GM18909 (cell line): ENCODE measurements at regions not wholly inside any gene's neighbourhood (a gene's known extent, or its start where the extent isn't known, plus 50 kb on each side); places are given as distances from the start of the nearest gene placed in this dataset.
"Not testable (repeated sequence)": the region's sequence is repeated elsewhere in the genome, so short reads cannot be mapped to it uniquely, and the experiment has no call there.

Source experiments
- ATAC-seq: cut with Tn5 transposase; IDR thresholded peaks from one replicate; pipeline ENCODE4 v1.9.1; 2021; ENCODE audit warnings: mild to moderate bottlenecking; ENCODE audit not compliant: unreplicated experiment, poor library complexity

GRCh38 chr9:17888066-17888465 lies 309.2 kb downstream of the SH3GL2 start:
- no peak for ATAC-seq

DNA sequence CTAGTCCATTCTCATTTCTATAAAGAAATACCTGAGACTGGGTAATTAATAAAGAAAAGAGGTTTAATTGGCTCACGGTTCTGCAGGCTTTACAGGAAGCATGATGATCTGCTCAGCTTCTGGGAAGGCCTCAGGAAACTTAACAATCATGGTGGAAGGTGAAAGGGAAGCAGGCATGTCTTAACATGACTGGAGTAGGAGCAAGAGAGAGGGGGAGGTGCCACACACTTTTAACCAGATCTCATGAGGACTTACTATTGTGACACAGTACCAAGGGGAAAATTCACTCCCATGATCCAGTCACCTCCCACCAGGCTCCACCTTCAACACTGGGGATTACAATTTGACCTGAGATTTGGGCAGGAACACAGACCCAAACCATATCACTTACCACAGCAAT lies 310.1 kb downstream of the SH3GL2 start:
- not testable (repeated sequence) for ATAC-seq

DNA sequence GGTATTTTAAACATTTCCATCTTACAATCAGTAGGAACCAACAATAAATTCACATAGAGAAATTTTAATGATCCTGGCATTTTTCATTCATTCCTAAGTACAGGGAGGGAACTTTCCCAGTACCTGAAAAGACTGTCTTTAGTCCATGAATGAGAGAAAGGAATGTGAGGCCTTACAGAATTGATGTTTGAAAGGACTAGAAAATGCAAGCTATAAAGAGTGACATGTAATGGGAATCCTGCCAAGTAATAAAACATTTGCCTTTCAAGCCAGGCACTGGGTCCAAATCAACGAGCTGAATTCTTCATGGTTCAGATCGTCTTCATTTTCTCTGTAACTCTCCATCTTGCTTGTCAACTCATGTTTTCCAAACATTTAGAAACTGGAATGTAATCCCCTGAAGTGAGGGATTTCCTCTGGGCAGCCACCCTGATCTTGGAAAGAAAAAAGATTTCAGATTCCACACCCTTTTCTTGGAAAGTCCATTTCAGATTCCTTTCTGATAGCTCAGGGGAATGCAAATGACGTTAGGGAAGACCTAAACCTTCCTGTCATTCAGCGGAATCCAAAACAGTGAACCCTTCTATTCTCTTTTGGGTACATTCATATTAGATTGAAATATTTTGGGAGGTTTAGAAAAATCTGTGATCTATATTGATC lies 315.8 kb downstream of the SH3GL2 start:
- ATAC-seq = no peak

GRCh38 chr9:17900606-17901005 lies 321.7 kb downstream of the SH3GL2 start:
- ATAC-seq = no peak

DNA sequence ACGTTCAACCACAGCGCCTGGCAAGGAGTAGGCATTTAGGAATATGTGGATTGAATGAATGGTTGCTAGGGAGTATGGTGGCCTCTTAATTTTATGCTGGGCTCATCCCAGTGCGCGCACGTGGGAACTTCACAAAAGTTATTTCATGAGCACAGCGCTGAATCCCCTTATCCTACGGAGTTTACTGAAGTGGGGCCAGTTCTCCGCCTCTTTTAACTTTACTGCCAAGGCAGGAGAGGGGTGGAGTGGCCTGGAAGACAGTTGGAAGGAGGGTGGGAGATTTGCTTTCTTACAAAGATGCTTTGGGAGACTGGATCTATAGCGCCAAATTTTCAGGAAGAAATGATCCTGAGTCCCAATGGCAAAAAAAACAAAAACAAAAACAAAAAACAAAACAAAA lies 326.5 kb downstream of the SH3GL2 start:
- no peak for ATAC-seq

DNA sequence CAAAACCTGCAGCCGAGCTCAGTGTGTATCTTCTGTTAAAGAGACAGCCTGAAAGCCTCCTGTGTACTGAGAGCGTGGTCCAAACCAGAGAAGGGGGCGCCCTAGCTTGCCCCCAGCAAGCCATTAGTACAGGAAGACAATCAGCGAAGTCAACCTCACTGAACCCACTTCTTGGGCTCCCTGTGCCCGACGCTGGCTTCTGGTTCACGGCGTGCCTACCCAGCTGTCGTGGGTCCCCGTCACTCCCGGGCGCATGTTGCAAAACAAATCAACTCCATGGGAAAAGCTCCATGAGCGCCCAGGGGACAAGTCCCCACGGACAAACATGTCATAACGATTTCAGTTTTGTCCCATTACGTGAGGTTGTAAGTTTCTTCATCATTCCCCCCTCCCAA lies 326.9 kb downstream of the SH3GL2 start:
- no peak for ATAC-seq

GRCh38 chr9:17906176-17906840 lies 327.4 kb downstream of the SH3GL2 start:
- no peak for ATAC-seq

- ATAC-seq = no peak
Measured at GRCh38 chr9:17906841-17907778, 328.2 kb downstream of the SH3GL2 start.

- ATAC-seq = no peak
Measured at GRCh38 chr9:17907779-17908508, 329.1 kb downstream of the SH3GL2 start.

- no peak for ATAC-seq
Measured at GRCh38 chr9:17926246-17926645, 347.4 kb downstream of the SH3GL2 start.

GRCh38 chr9:17927616-17928015 lies 348.8 kb downstream of the SH3GL2 start:
- no peak for ATAC-seq

GRCh38 chr9:17928228-17928627 lies 349.4 kb downstream of the SH3GL2 start:
- ATAC-seq = peak; percentile 61

GRCh38 chr9:17928768-17929167 lies 349.9 kb downstream of the SH3GL2 start:
- peak; percentile 37 for ATAC-seq

GRCh38 chr9:17929506-17929905 lies 350.6 kb downstream of the SH3GL2 start:
- ATAC-seq = no peak

- no peak for ATAC-seq
Measured at GRCh38 chr9:17930071-17930470, 351.2 kb downstream of the SH3GL2 start.

DNA sequence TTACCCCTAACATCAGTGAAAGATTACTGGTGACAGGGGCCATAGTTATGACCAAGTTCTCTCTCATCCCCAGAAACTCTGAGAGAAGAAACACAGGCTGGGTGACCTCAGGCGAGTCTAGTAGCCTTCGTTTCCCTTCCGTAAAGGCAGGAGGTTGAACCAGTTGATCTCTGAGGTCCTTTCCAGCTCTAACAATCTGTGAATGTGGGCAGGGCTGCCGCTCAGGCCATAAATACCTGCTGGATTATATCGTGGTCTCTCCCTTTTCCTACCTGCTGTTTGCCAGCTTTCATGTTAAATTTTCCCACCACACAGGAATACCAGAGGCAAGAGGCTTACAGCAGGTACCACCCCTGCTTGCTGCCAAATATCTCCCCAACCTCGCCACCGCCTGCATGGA lies 357.5 kb downstream of the SH3GL2 start:
- no peak for ATAC-seq

- ATAC-seq = no peak
Measured at GRCh38 chr9:17938035-17938655, 359.3 kb downstream of the SH3GL2 start.

DNA sequence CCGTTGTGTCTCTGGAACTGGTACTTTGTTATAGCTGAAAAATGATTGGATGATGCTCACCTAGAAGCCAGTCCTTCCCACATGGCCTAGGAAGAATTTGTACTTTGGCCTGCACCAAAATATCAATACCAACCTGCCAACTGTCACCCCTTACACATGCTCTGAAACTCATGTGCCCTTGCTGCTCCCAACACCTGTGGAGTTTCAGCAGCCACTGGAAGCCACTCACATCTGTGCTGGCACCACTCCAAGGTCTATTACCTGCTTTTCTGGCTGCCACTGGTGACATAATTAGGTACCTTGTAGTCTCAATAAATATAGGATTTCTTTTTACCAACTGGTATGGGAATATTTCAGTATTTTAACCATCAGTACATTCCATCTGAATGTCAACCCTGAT lies 363.6 kb downstream of the SH3GL2 start:
- no peak for ATAC-seq

GRCh38 chr9:17955409-17955808 lies 376.5 kb downstream of the SH3GL2 start:
- ATAC-seq = no peak

GRCh38 chr9:17958363-17958762 lies 379.5 kb downstream of the SH3GL2 start:
- no peak for ATAC-seq
